Activated T-cell treated with anti-CD3 and anti-CD28 coated beads, Interleukin-2, amount 50 U/mL, for 72 hours (primary cell): ENCODE measurements at regions not wholly inside any gene's neighbourhood (a gene's known extent, or its start where the extent isn't known, plus 50 kb on each side); places are given as distances from the start of the nearest gene placed in this dataset.
"Not testable (repeated sequence)": the region's sequence is repeated elsewhere in the genome, so short reads cannot be mapped to it uniquely, and the experiment has no call there.

Experiments used
- ATAC-seq, 2 donors: fragments of 150-1000 bp; cut with Tn5 transposase; replicated peaks in 1 of 2; 2 replicates each; pipeline ENCODE4 v1.10.0; 2021; ENCODE audit warnings: moderate library complexity in 2 of 2, mild to moderate bottlenecking in 1 of 2
- DNase-seq, 2 donors: peaks; one replicate each; pipeline ENCODE4 v3.0.0; 2021 to 2022; ENCODE audit warnings: mixed read lengths in 1 of 2
- H3K27ac Mint-ChIP-seq: one replicate; pipeline ENCODE4 v1.8.0; 2022; ENCODE audit warnings: mild to moderate bottlenecking, moderate library complexity, mixed read lengths
- H3K27me3 Mint-ChIP-seq: one replicate; pipeline ENCODE4 v1.8.0; 2022; ENCODE audit warnings: low read depth, mixed read lengths
- H3K36me3 Mint-ChIP-seq, 2 donors: one replicate each; pipeline ENCODE4 v1.8.0; 2022; ENCODE audit warnings: mixed read lengths in 2 of 2, mild to moderate bottlenecking in 1 of 2; ENCODE audit not compliant: insufficient read depth in 2 of 2
- H3K4me1 Mint-ChIP-seq: one replicate; pipeline ENCODE4 v1.8.0; 2022; ENCODE audit warnings: low read depth, mixed read lengths
- H3K4me3 Mint-ChIP-seq, 2 donors: one replicate each; pipeline ENCODE4 v1.8.0; 2022; ENCODE audit warnings: mild to moderate bottlenecking in 2 of 2, mixed read lengths in 2 of 2, moderate library complexity in 2 of 2
- H3K9me3 Mint-ChIP-seq, 2 donors: one replicate each; pipeline ENCODE4 v1.8.0; 2022; ENCODE audit warnings: mixed read lengths in 2 of 2

DNA sequence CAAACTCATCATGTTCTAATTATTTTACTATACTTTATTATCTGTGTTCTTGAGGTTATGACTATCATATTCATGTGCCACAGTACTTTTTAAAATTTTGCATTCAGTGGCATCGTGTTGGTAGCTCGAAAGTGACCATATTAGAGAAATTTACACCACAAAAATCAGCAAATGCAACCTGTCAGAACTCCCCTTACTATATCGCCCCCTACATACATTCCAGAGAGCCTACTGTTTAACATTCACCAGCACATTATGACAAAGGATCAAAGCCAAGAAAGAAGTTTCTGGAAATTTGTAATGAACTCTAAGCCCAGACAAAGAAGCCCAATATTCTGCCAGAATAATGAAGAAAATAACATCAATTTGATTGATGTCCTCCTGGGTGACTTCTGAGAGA is 909.3 kb downstream of the LTN1 start:
- Mint-ChIP-seq H3K9me3 (no peaks in the 10 kb centered on the region), H3K4me3 (no peak overlapping the region), H3K27ac (no peak overlapping the region), H3K4me1 (no peaks in the 10 kb centered on the region), H3K36me3 (no peaks in the 10 kb centered on the region), H3K27me3 (no peaks in the 10 kb centered on the region)
- ATAC-seq (no peak), DNase-seq (no peak)

DNA sequence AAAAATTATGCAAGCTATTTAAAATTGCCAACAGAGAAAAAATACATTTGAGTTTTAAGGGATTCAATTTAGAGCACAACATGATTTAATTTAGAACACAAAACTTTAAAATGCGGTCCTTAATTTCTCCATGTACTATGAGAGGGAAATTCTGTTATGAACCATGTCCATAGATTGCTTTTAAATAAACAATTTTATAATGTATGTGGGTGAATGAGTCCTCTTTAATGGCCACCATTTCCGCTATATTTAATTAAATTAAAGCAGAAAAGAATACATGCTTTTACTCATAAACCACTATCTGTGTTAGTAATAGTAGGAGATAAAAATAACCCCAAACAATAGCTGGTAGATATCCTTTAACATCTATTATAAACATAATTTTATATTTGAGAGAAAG is 914.6 kb downstream of the LTN1 start:
- Mint-ChIP-seq H3K27me3 (no peaks in the 10 kb centered on the region), H3K4me3 (no peak overlapping the region), H3K27ac (no peak overlapping the region), H3K36me3 (no peaks in the 10 kb centered on the region), H3K4me1 (no peaks in the 10 kb centered on the region), H3K9me3 (peaks cover 0 to 2% of the 10 kb centered on the region in 2 donors)
- ATAC-seq (no peak), DNase-seq (no peak)

DNA sequence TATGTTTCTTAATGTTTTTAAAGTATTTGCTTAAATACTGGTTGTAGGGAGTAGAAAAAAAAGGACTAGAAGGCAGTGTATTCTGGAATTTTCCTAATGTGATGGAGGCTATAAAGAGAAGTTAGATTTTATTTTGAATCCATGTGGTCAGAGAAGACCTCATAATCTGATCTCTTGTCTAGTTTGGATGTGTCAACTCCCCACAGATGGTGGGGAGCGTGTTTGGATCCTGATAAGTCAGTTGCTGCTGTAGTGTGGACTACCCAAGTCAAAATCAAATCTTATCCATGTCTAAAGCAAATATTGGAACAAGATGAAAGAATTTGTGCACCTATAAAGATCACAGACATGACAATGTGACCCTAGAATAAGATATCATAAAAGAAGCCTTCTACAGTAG is 918.0 kb downstream of the LTN1 start:
- Mint-ChIP-seq H3K27ac (no peak overlapping the region), H3K9me3 (peaks cover 0 to 6% of the 10 kb centered on the region in 2 donors), H3K27me3 (no peaks in the 10 kb centered on the region), H3K4me1 (no peaks in the 10 kb centered on the region), H3K4me3 (no peak overlapping the region), H3K36me3 (no peaks in the 10 kb centered on the region)
- ATAC-seq: no peak
- DNase-seq: no peak

DNA sequence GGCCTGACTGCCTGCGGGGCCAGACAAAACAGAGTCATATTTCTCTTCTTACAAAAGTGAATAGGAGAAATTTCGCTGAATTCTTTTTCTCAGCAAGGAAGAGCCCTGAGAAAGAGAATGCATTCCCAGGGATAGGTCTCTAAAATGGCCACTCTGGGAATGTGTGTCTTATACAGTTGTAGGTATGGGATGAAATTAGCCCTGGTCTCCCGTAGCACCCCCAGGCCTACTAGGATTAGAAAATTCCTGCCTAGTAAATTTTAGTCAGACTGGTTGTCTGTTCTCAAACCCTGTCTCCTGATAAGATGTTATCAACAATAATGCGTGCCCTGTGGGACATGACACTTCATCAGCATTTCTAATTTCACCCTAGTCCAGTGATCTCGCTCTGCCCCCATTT is 920.1 kb downstream of the LTN1 start:
- H3K9me3 Mint-ChIP-seq: peaks cover 0 to 6% of the 10 kb centered on the region in 2 donors
- no peaks in the 10 kb centered on the region for H3K27me3 Mint-ChIP-seq
- H3K4me1 Mint-ChIP-seq: no peaks in the 10 kb centered on the region
- H3K36me3 Mint-ChIP-seq: no peaks in the 10 kb centered on the region
- no peak for DNase-seq
- no peak for ATAC-seq
- no peak overlapping the region for H3K27ac Mint-ChIP-seq
- no peak overlapping the region for H3K4me3 Mint-ChIP-seq

DNA sequence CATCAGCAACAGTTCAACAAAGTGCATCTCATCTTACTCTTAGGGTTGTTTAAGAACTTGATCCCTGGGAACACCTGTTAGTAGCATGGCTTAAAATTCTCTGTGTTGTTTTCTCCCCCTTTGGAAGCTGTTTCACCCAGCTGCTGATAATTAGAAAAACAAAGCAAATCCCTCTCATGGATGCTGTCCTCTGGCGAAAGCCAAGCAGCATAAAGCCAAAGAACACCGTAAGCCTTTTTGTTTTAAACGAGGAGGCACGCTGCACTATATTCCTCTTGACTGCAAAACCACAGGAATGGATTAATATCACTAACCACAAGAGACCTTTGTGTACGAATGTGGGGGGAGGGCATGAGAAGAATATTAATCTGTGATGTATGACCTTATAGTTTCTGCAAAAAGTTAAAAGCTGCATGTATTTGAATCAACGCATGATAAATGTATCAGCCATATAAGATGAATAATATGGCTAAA is 923.2 kb downstream of the LTN1 start:
- no peak overlapping the region for H3K27ac Mint-ChIP-seq
- H3K4me3 Mint-ChIP-seq: no peak overlapping the region
- no peaks in the 10 kb centered on the region for H3K36me3 Mint-ChIP-seq
- no peaks in the 10 kb centered on the region for H3K27me3 Mint-ChIP-seq
- DNase-seq (no peak), ATAC-seq (no peak)
- H3K9me3 Mint-ChIP-seq: peaks cover 0 to 4% of the 10 kb centered on the region in 2 donors
- no peaks in the 10 kb centered on the region for H3K4me1 Mint-ChIP-seq

DNA sequence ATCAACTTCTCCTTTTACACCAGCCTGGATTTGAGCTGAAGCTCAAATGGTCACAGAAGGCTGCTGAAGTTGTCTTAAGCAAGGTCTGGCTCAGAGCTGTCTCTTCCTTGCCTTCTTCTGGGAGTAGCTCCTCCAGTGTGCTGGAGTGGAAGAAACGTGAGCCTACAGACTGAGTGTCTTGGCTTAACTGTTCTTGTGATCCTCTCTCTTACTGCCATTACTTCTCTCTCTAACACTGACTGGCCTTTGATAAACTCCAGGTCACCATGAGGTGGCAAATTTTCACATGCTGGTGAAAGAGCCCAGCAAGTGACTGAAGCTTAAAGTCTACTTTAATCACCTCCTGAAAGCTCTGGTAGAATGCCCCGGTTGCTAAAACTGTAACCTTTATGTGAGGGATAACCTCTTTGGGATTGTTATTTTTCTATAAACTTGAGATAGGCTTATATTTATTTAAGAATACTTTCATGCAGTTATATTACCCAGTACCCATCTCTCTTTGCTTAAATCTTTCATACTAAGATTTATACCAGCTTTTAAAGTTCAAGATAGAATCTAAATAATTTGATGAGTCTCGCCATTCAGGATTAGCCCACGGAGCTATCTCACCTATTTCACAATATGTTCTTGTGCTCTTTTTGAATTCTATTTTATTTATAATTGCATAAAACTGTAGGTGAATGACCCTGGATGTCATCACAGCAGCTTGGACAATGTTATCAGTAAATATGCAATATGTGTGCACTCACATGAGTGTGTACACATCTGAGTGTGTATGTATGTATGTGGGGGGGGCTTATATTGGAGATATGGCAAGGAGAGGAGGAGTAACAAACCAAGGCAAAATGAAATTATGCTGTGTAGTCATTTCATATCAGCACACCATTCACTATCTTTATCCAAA is 924.0 kb downstream of the LTN1 start:
- Mint-ChIP-seq H3K4me3 (no peak overlapping the region), H3K4me1 (no peaks in the 10 kb centered on the region), H3K36me3 (no peaks in the 10 kb centered on the region), H3K9me3 (peaks cover 0 to 4% of the 10 kb centered on the region in 2 donors), H3K27ac (no peak overlapping the region), H3K27me3 (no peaks in the 10 kb centered on the region)
- DNase-seq: no peak
- ATAC-seq: no peak

DNA sequence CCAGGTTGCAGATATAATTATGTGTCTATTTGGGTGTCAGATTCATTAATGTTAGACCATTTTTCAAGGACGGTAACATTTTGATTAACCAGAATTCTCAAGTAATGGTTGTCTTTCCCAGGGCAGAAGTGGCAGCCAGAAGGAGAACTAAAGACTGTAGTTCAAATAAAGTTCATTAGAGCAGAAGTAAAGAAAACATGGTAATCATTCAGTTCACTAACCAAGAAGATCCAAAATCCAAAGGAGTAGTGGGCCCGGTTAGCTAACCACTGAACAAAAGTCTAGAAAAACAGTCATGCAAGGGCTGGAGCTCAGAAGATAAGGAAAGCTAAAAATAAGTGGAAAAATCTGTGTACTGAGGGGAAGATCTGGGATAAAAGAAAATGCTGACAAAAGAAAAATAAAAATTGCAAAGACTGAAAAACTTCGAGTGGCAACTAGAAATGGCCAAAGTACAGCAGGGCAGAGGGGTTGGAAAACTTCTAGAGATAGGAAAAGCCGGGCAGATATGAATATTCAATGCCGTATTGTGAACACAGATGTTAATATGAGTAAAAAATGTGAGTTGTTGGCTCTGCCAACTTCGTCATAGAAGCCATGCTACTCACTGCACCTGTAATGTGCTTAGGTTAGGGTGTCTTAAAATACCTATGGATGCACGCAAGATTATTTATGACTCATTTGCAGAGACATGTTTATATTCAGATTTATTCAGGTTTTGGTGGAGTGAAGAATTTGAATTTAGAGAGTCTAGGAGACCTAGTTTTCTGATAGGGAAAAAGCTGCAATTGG is 925.9 kb downstream of the LTN1 start:
- Mint-ChIP-seq H3K4me3 (no peak overlapping the region), H3K9me3 (no peaks in the 10 kb centered on the region), H3K27me3 (no peaks in the 10 kb centered on the region), H3K4me1 (no peaks in the 10 kb centered on the region), H3K27ac (no peak overlapping the region), H3K36me3 (no peaks in the 10 kb centered on the region)
- ATAC-seq: no peak
- DNase-seq: no peak

DNA sequence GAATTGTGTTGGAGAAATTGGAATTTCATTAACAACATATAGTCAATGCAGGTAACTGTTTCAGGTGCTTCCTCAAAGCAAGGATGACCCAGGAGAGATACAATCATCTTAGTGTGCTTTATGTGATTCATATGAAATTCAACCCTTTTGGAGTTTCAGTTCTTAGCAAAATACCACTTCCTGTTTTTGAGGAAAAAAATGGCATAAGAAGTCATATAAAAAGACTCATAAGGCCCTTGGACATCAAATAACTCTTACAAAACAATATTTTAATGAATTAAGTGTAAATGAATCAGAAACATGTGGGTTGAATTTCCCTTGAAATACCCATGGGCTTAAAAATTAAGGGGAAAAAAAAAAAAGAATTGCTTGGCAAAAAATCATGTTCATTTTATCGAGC is 926.6 kb downstream of the LTN1 start:
- ATAC-seq (no peak), DNase-seq (no peak)
- no peak overlapping the region for H3K27ac Mint-ChIP-seq

DNA sequence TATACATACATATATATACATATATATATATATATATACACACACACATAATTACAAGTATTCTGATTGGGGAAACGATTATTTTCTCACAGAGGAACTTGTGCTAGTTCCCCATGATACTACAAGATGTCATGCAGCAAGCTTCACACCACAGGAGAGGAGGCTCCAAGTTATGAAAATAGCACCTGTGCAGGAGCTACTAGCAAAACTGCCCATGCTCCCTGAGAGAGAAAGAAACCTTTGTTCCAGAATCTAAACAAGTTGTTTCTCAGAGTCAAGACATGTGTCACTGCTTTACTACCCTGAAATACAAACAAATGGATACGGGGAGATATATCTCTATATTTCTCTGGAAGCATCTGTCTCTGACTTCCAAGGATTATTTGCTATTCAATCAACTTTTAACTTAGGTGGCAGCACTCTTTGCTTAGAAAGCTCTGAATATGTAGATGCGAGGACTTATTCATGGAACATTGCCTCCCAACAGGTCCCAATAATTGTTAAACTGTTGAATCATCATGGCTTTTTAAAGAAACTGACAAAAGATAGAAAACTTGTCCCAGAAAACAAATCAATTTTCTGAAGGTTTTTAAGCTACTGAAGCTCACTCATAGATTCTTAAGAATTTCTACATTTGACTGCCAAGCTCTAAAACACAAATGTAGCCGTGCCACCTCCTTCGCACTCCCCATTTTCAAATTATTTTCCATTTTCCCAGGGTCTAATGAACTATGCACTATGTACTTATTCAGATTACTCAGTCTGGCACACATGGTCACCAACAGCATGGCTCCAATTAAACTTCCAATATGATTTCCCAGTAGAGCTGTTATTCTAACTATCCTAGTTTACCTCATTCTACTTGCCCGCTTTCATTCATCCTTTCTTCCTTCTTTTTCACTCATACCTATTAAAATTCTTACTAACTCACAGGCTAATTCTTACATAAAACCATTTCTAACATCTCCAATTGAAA is 929.1 kb downstream of the LTN1 start:
- no peaks in the 10 kb centered on the region for H3K36me3 Mint-ChIP-seq
- H3K27ac Mint-ChIP-seq: no peak overlapping the region
- H3K4me3 Mint-ChIP-seq: no peak overlapping the region
- H3K9me3 Mint-ChIP-seq: no peaks in the 10 kb centered on the region
- ATAC-seq (no peak), DNase-seq (no peak)
- H3K27me3 Mint-ChIP-seq: no peaks in the 10 kb centered on the region
- H3K4me1 Mint-ChIP-seq: no peaks in the 10 kb centered on the region

More for the DNA sequence above, 926.6 kb downstream of the LTN1 start:
- H3K4me3 Mint-ChIP-seq: no peak overlapping the region
- no peaks in the 10 kb centered on the region for H3K4me1 Mint-ChIP-seq
- H3K27me3 Mint-ChIP-seq: no peaks in the 10 kb centered on the region
- H3K36me3 Mint-ChIP-seq: no peaks in the 10 kb centered on the region
- no peaks in the 10 kb centered on the region for H3K9me3 Mint-ChIP-seq

DNA sequence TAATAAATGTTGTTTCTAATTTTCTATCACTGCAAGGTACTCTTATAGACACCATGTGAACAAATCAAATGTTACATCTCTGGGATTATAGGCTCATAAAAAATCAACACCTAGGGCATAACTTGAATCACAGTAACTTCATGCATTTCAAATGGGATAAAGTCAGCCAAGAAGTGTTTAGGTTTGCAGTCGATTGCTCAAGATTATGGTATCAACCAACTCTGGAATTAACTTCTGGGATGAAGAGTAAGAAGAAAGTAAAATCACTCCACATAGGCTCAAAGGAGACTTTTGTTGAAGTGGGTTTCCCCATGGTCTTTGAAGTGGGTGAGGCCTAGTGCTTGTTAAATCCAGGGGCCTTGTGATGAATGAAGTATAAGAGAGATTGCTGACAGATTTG is 939.7 kb downstream of the LTN1 start:
- DNase-seq, H3K27me3 Mint-ChIP-seq, ATAC-seq, H3K4me1 Mint-ChIP-seq, H3K36me3 Mint-ChIP-seq, H3K9me3 Mint-ChIP-seq, H3K4me3 Mint-ChIP-seq, H3K27ac Mint-ChIP-seq: not testable (repeated sequence)

DNA sequence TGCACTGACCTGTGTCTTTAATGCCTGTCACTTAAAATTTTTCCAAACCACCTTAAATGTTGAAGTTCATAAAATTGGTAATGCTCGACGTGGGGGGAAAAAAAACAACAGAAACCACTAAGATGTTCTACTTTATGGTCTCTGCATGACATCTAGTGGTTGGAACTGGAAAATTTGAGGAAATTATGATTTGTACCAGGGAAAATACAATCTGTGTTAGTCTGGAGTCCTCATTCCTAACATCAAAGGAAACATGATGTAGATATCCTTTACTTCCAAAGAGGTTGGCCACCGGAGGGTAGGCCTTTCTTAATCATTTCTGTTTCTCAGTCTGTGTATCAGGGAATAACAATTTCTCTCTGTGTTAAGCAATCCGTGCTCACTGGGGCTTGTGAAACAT is 941.0 kb downstream of the LTN1 start:
- not testable (repeated sequence) for H3K4me1 Mint-ChIP-seq, H3K36me3 Mint-ChIP-seq, DNase-seq, H3K9me3 Mint-ChIP-seq, H3K27ac Mint-ChIP-seq, ATAC-seq, H3K27me3 Mint-ChIP-seq, H3K4me3 Mint-ChIP-seq

DNA sequence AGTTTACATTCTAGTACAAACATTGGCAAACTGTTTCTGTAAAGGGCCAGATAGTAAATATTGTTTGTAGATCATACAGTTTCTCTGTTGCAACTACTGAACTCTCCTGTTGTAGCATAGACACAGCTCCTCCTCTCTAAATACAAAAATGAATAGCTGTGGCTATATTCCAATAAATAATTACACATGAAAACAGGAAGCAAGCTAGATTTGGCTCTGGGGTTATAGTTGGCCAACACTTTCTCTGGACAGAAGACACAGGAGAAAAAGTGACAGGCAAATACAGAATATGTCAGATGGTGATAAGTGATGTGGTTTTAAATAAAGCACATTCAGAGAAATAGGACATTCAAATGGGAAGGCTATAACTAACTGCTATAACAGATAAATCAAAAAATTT is 957.0 kb downstream of the LTN1 start:
- not testable (repeated sequence) for H3K27me3 Mint-ChIP-seq, H3K27ac Mint-ChIP-seq, ATAC-seq, H3K36me3 Mint-ChIP-seq, H3K4me1 Mint-ChIP-seq, DNase-seq, H3K4me3 Mint-ChIP-seq
- peaks cover 7 to 11% of the 10 kb centered on the region in 2 donors for H3K9me3 Mint-ChIP-seq
